ENCODE measurements at regions not wholly inside any gene's neighbourhood (a gene's known extent, or its start where the extent isn't known, plus 50 kb on each side); places are given as distances from the start of the nearest gene placed in this dataset.

GRCh38 chr4:181819946-181820345 lies 423.3 kb upstream of the TENM3 start:
- Mint-ChIP-seq H3K4me1 (peaks cover 30% of the 10 kb centered on the region), H3K4me3 (no peak overlapping the region), H3K9me3 (peaks cover 4% of the 10 kb centered on the region), H3K36me3 (ENCODE audit: low read depth) (peaks cover 3% of the 10 kb centered on the region), H3K27ac (no peak overlapping the region), H3K27me3 (ENCODE audit: low read depth) (no peaks in the 10 kb centered on the region)
- TF ChIP-seq CTCF (IDR thresholded peaks at IDR 0.05; ENCODE audit: unreplicated experiment in 3 of 3) = no peak

- peaks cover 30% of the 10 kb centered on the region for H3K4me1 Mint-ChIP-seq
- TF ChIP-seq CTCF (IDR thresholded peaks at IDR 0.05; ENCODE audit: unreplicated experiment in 3 of 3) = no peak
- H3K4me3 Mint-ChIP-seq = no peak overlapping the region
- H3K27me3 Mint-ChIP-seq (ENCODE audit: low read depth) = no peaks in the 10 kb centered on the region
- H3K36me3 Mint-ChIP-seq (ENCODE audit: low read depth) = peaks cover 3% of the 10 kb centered on the region
- H3K27ac Mint-ChIP-seq = no peak overlapping the region
- H3K9me3 Mint-ChIP-seq = peaks cover 4% of the 10 kb centered on the region
Observed at GRCh38 chr4:181820553-181820952, 422.6 kb upstream of the TENM3 start.

DNA sequence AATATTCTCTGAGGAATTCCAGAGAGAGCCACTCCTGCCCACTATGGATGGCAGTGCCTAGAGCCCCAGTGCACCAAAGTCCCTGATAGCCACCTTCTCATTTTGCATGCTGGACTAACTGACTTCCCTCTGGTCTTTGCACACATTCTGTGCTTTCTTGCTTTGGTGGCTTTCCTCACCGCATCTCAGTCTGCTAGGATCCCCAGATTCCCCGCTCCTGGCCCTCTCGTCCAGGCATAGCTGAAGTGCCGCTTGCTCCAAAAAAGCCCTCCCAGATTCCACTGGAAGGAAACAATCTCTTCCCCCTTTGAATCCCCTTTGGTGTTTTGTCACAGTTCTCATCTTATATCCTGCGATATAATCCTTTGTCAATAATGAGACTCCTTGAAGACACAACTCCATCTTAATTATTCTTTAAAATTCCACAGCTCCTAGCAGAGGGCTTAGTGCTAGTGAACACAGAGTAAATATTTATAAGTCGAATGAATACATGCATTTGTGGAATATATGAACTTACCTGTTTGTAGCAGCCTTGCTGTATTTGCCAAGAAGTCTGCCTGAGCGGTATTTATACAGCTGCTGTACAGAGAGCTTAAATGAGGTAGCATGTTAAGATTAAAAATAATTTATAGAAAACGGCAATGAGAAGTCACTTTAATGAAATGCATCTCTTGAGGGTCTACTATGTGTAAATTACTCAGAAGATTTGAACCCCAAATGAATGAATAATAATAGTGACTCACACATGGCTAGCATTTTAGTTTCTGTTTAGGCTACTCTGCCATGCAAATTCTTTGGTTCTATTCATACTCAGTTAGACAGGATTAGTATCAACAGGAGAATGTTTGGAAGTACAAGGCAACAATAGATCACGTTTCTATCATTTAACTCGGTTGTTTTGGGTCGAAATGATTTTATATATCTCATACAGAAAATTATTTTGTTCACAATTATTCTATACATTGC lies 421.9 kb upstream of the TENM3 start:
- no peaks in the 10 kb centered on the region for H3K27me3 Mint-ChIP-seq (ENCODE audit: low read depth)
- peak overlapping the region in 2 of 3 experiments; percentile 4 to 22 for H3K27ac Mint-ChIP-seq
- peaks cover 4% of the 10 kb centered on the region for H3K9me3 Mint-ChIP-seq
- no peak overlapping the region for H3K4me3 Mint-ChIP-seq
- peaks cover 30% of the 10 kb centered on the region for H3K4me1 Mint-ChIP-seq
- no peak for TF ChIP-seq CTCF (IDR thresholded peaks at IDR 0.05; ENCODE audit: unreplicated experiment in 3 of 3)
- peaks cover 3% of the 10 kb centered on the region for H3K36me3 Mint-ChIP-seq (ENCODE audit: low read depth)

DNA sequence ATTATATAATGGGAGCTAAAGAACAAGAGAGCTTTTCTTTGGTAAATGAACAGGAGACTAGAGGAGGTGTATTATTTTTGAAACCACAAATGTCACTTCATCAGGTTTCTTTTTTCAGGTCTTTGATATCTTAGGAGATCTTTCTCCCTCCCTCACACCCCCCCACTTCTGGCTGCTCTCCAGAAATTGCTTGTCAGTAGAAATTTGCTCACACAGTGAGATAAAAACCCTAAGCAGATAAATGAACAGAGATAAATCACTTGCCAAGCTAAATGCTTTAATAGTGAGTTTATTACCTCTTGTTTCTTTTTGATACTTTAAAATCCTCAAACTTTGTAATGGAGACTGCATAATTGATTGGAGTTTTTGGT lies 421.2 kb upstream of the TENM3 start:
- no peak for TF ChIP-seq CTCF (IDR thresholded peaks at IDR 0.05; ENCODE audit: unreplicated experiment in 3 of 3)
- H3K9me3 Mint-ChIP-seq = peaks cover 4% of the 10 kb centered on the region
- no peak overlapping the region for H3K27ac Mint-ChIP-seq
- H3K4me3 Mint-ChIP-seq = no peak overlapping the region
- peaks cover 3% of the 10 kb centered on the region for H3K36me3 Mint-ChIP-seq (ENCODE audit: low read depth)
- H3K27me3 Mint-ChIP-seq (ENCODE audit: low read depth) = no peaks in the 10 kb centered on the region
- peaks cover 30% of the 10 kb centered on the region for H3K4me1 Mint-ChIP-seq

DNA sequence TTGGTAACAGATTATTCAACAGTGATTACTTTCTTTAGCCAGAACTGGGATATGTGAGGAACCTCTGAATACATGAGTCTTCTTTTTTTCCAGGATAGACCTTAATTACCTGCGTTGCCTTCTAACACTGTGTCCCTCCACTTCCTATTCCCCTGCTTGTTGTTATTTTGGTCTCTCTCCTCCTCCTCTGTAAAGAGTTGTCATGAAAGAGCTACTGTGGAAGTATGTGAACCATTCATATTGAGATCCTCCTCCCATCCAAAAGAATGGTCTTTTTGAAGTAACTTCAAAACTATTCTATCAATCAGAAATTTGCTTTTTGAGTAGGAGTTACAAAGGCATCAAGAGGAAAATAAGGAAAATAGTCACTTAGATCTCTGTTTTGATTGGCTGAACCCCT lies 420.0 kb upstream of the TENM3 start:
- no peaks in the 10 kb centered on the region for H3K27me3 Mint-ChIP-seq (ENCODE audit: low read depth)
- no peak overlapping the region for H3K27ac Mint-ChIP-seq
- H3K4me1 Mint-ChIP-seq = peaks cover 30% of the 10 kb centered on the region
- no peak for TF ChIP-seq CTCF (IDR thresholded peaks at IDR 0.05; ENCODE audit: unreplicated experiment in 3 of 3)
- no peak overlapping the region for H3K4me3 Mint-ChIP-seq
- H3K9me3 Mint-ChIP-seq = peaks cover 4% of the 10 kb centered on the region
- H3K36me3 Mint-ChIP-seq (ENCODE audit: low read depth) = peaks cover 3% of the 10 kb centered on the region

DNA sequence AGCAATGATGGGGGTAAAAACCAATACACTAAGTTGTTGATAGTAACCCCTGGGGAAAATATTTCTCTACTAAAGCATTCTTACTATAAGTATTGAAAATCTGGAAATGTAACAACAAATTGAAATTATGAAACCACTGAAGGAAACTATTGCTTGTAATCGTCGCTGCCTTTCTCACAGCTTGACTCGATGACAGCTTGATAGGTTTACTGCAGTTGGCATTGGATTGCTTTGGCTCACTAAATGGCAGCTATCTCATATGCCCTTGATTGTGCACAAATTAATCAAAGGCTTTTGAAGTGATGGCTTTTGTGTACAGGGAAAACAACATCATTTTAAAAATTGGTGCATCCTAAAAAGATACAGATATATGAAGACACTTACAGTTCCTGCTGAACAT lies 419.6 kb upstream of the TENM3 start:
- H3K36me3 Mint-ChIP-seq (ENCODE audit: low read depth) = peaks cover 3% of the 10 kb centered on the region
- no peak overlapping the region for H3K4me3 Mint-ChIP-seq
- peaks cover 4% of the 10 kb centered on the region for H3K9me3 Mint-ChIP-seq
- H3K27me3 Mint-ChIP-seq (ENCODE audit: low read depth) = no peaks in the 10 kb centered on the region
- H3K27ac Mint-ChIP-seq = no peak overlapping the region
- H3K4me1 Mint-ChIP-seq = peaks cover 30% of the 10 kb centered on the region
- no peak for TF ChIP-seq CTCF (IDR thresholded peaks at IDR 0.05; ENCODE audit: unreplicated experiment in 3 of 3)
